ENCODE measurements at regions not wholly inside any gene's neighbourhood (a gene's known extent, or its start where the extent isn't known, plus 50 kb on each side); places are given as distances from the start of the nearest gene placed in this dataset.
"Not testable (repeated sequence)": the region's sequence is repeated elsewhere in the genome, so short reads cannot be mapped to it uniquely, and the experiment has no call there.

DNA sequence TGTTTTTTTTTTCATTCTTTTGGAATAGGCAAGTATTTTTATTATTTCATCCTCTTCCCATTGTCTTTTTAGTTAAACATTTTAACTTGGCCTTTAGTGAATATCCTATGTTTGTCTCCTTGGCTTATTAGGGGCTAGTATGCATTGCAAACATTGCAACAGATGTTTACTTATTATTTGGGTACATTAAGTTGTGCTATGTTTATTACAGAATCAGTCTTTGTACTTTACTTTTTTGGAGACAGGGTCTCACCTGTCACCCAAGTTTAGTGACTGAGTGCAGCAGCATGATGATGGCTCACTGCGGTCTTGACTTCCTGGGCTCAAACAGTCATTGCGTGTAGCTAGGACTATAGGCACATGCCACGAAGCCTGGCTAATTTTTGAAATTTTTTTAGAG lies 51.1 kb upstream of the NUDT6 start:
- DNase-seq = no peak

DNA sequence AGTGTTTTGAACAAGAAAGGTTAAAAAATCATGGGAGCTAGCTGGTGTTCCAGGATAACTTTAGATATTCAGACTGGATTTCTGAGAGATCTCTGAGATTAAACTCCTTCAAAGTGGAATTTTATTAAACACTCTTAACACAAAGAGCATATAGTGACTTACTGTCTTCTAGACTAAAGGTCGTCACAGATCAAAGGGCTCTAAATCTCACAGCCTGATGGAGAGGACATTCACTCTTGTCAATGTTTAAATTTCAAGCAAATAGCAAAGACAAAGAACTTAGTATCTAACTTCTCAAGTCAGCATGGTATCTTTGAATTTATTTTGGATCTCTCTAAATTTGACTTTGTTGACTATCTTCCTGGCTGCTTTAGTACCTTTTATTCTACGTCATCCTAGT lies 53.7 kb upstream of the NUDT6 start:
- DNase-seq = no peak

DNA sequence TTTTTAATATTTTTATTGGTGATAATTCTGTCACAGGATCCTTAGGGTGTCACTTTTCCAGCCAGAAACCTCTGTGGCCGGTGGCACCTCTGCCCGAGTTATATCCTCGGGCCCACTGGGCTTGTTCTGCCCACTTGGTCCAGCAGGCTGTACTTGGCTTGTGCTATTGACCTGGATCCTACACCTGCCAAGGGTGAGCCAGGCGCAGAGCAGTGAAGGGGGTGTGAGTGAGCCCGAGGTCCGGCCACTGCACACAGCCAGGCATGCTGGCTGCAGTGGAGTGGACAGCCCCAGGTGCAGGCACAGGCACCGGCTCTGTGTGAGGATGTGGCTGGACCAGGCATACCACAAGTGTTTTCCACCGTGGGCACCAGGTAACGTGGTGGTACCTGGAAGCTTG lies 54.7 kb upstream of the NUDT6 start:
- no peak for DNase-seq

DNA sequence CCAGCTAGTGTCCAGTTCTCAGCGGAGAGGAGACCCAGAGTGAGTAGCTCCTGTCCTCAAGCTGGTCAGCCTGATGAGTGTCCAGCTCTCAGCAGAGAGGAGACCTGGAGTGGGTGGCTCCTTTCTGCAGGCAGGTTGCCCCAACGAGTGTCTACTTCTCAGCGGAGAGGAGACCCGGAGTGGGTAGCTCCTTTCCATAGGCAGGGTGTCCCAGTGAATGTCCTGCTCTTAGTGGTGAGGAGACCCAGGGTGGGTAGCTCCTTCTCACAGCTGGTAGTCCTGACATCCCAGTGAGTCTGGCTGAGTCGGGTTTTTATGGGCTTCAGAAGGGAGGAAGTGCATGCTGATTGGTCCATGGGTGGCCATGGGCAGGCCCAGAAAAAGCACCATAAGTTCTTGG lies 55.7 kb upstream of the NUDT6 start:
- DNase-seq = no peak

DNA sequence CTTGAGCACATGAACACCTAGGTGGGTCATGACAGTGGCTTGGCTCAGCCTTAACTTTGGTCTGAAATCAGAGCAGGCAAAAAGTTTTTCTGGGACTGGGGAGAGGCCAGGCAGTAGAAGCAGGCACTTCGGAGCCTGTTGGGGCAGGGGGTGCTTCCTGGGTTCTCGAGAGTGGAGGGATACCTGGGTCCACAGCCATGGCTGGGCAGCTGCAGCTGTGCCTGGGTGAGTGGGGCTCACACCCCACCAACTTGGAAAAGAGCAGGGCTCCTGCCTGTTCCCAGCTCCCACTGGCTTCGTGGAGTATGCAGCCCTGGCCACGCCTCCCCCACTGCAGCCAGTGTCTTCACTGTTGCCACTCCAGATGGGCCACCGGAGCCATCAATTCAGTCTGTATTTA lies 56.4 kb upstream of the NUDT6 start:
- no peak for DNase-seq

DNA sequence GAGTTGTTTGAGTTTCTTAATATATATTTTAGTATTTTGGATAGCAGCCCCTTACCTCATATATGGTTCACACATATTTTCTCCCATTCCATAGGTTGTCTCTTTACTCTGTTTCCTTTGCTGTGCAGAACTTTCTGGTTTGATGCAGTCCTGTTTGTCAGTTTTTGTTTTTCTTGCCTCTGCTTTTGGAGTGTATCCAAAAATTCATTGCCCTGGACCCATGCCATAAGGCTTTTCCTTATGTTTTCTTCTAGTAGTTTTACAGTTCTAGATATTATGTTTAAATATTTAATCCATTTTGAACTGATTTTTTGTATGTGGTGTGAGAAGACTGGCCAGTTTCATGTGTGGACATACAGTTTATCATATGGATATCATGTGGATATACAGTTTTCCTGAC lies 58.5 kb upstream of the NUDT6 start:
- no peak for DNase-seq

DNA sequence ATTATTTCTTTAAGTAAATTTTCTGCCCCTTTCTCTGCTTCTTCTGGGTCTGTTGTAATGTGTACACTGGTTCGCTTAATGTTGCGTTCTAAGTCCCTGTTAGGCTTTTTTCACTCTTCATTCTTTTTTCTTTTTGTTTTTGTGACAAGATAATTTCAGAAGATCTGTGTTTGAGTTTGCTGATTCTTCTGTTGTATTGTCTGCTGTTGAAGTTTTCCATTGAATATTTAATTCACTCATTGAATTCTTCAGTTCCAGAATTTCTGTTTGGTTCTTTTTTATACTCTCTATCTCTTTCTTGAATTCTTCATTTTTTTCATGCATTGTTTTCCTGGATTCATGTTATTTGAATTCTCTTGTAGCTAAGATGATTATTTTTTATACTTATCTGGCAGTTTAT lies 66.3 kb upstream of the NUDT6 start:
- no peak for DNase-seq

DNA sequence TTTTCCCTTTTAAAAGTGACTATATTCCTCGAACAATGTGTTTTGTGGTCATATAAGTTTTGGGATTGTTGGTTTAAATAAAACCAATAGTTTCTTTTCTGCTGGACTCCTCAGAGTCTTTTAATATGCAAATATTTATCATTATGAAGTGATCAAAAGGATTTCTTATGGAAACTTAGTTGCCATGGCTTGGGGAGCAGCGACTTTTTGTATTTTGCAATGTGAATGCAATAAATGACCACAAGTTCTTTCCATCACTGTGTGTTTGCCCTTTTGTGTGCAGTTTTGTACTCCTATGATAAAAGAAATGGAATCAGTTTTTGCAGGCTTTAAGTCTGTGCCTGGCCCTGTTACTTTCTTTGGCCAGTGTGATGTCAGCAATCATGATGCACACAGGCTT lies 68.5 kb upstream of the NUDT6 start:
- DNase-seq = no peak

DNA sequence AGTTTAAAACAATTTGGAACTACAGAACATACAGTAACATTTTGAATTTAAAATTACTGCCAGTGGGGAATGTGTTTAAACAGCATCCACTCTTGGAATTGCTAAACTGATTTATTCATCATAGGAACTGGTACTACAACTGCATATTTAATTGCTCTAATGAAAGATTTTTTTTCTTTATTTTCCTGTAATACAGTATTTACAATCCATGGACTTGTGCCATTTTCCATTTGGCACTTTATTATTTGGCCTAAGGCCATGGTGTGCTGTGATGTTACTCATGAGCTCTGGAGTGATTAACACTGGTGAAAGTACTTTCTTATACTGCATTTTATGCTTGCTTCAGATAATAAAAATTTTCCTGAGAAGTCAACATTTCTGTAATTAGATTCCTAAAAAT lies 69.7 kb upstream of the NUDT6 start:
- no peak for DNase-seq

DNA sequence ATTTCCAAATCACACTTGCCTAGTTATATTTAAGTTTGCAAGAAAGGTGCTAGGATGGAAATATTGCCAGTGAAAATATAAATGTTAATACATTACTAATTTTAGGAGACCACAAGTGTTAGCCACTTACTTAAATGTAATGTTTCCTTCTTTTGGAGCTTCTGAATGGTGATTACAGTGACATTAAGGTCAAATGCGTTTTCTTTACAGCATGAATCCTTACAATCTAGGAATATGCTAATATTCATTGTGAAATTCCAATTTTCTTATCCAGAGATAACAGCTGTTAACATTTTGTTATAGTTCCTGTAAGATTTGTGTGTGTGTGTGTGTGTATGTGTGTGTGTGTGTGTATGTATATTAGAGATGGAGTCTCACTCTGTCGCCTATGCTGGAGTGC lies 70.2 kb upstream of the NUDT6 start:
- no peak for DNase-seq

DNA sequence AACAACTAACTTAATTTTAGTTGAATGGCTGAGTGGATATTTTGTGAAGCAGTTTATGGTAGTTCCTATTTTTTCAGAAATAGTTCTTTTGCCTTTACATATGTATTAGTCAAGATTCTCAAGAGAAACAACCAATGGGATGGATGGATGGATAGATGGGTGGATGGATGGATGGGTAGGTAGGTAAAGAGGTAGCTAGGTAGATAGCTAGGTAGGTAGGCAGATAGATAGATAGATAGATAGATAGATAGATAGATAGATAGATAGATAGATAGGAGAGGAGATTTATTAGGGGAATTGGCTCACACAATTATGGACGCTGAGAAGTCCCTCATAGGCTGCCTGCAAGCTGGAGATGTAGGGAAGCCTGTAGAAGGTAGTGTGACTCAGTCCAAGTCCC lies 74.0 kb upstream of the NUDT6 start:
- DNase-seq = no peak

DNA sequence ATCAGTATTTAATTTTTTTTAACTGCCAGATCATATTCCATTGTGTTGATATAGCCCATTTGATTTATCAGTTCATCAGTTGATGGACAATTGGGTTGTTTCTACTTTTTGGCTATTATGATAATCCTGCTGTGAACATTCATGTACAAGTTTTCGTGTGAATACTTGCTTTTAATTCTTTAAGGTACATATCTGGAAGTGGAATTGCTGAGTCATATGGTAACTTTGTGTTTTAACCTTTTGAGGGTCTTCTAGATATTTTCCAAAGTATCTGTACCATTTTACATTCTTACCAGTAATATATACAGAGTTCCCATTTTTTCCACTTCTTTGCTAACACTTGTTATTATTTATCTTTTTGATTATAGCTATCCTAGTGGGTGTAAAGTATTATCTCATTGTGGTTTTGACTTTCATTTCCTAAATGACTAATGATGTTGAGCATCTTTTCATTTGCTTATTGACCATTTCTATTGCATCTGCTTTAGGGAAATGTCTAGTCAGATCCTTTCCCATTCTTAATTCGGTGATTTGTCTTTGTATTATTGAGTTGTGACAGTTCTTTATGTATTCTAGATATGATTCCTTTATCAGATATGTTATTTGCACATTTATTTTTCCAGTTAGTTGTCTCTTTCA lies 75.2 kb upstream of the NUDT6 start:
- no peak for DNase-seq

DNA sequence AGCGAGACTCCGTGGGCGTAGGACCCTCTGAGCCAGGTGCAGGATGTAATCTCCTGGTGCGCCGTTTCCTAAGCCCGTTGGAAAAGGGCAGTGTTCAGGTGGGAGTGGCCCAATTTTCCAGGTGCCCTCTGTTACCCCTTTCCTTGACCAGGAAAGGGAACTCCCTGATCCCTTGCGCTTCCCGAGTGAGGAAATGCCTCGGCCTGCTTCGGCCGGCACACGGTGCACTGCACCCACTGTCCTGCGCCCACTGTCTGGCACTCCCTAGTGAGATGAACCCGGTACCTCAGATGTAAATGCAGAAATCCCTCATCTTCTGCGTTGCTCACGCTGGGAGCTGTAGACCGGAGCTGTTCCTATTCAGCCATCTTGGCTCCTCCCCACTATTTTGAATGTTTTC lies 81.7 kb upstream of the NUDT6 start:
- not testable (repeated sequence) for DNase-seq

DNA sequence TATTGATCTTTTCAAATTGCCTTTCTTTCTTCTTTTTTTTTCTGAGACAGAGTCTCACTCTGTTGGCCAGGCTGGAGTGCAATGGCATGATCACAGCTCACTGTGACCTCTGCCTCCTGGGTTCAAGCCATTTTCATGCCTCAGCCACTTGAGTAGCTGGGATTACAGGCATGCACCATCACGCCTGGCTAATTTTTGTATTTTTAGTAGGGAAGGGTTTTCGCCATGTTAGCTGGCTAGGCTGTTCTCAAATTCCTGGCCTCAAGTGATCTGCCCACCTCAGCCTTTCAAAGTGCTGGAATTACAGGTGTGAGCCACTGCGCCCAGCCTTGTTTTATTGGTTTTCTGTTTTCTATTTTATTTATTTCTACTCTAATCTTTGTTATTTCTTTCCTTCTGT lies 82.7 kb upstream of the NUDT6 start:
- not testable (repeated sequence) for DNase-seq

DNA sequence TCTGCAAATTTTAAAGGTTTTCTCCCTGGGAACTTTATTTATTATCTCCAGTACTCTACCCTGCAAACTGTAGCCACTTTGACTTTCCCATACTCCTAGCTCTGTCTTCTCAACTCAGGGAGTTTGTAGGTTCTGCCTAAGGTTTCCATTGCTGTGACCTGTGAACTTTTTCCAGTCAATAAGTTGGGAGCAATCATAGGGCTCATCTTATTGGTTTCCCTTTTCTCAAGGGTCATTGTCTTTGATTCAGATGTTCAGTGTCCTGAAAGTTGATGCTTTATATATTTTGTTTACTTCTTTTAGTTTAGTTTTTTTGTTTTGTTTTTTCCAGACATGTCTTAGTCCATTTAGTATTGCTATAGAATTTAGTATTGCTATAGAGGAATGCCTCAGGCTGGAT lies 85.3 kb upstream of the NUDT6 start:
- no peak for DNase-seq

DNA sequence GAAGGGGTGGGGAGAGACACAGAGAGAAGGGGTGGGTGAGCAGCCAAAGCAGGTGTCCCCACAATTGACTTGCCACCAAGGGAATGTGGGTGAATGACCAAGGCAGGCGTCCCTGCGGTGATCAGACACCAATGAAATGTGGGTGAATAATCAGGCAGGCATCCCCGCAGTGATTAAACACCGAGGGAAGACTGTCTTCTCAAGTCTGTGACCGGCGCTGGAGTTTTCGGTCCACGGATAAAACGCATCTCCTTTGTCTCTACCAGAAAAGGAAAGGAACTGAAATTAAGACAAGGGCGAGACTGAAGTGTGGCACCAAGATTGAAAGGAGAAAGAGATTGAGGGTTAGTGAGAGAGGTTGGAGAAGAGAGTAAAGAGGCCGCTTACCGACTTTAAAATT lies 90.0 kb upstream of the NUDT6 start:
- DNase-seq = not testable (repeated sequence)

DNA sequence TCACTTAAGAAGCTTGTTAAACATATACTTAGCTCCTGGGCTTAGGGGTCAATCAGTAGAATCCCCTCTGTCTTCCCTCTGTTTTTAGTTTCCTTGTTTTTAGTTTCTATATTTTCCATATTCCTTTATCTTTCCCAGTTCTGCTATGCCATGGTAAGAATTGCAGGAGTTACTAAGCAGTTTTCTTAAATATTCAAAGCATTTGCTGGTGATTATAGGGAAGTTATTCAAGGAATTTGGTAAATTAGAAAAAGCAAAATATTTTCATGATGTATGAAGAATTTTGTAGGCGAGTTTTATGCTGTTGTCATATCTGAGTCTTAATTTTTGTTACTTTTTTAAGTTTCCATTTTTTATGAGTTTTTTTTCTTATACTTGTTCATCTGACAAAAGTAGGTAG lies 91.6 kb upstream of the NUDT6 start:
- DNase-seq = no peak

DNA sequence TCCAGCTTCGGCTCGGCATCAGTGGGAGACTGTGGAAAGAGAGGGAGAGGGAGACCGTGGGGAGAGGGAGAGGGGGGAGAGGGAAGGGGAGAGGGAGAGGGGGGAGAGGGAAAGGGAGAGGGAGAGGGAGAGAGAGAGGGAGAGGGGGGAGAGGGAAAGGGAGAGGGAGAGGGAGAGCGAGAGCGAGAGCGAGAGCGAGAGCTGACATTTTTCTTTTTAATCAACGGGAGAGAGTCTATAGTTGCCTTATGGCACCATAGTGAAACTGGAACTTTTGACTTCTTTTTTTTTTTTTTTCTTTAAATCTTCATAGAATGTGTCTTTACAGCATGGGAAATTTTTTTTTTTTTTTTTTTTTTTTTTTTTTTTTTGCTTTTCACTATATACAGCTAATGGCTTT lies 94.7 kb upstream of the NUDT6 start:
- DNase-seq = no peak

DNA sequence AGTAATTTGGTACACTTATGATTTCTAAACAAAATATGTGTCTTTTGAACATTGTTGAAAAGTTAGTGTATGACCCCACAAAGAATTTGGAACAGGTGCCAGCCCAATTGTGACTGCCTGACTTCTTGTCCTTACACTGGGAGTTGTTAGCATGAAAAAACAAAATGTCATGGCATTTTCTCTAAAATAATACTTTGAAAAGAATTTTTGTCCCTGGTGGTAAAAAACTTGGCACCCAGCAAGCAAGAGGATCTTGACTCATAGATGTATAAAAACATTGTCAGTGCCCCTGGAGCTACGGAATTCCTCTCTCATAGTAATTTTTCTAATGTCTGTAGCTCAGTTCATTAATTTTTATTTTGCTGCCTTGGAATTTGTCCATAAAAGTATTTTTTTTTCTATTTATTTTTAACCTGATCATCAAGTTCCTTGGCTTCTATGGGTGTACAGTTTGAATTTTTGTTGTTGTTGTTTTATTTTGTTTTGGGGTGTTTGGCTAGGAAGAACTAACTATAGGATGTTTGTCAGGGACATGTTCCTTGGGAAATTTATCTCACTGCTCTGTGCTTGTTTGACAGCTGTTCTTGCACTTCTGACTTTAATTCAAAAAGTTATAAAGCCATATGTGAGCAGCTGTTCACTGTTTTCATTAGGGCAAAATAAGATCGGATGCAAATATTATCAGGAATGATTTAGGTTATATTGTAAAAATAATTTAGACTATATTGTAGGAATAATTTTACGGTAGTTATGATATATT lies 95.4 kb upstream of the NUDT6 start:
- DNase-seq = no peak

DNA sequence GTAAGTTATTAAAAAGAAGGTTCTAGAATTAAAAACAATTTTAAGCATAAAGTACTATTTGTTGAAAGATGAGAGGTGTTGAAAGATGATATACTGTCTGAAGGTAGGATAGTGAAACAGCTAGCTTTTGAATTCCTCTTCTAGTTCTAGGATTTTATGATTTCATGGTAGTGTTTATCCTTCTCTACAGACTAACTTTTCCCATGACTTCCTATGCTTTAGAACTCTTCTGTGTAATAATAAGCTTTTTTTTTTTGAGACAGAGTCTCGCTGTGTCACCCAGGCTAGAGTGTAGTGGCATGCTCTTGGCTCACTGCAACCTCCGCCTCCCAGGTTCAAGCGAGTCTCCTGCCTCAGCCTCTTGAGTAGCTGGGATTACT lies 96.0 kb upstream of the NUDT6 start:
- no peak for DNase-seq

DNA sequence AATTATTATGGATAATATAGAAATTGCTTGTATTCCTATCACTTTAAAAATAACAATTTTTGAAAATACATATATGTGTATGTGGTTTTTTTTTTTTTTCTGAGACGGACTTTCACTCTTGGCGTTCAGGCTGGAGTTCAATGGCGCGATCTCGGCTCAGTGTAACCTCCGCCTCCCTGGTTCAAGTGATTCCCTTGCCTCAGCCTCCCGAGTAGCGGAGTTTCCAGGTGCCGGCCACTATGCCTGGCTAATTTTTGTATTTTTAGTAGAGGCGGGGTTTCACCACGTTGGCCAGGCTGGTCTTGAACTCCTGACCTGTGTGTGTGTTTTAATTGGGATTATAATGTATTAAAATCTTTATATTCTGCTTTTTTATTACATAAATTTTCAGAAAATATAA lies 97.9 kb upstream of the NUDT6 start:
- DNase-seq = no peak

DNA sequence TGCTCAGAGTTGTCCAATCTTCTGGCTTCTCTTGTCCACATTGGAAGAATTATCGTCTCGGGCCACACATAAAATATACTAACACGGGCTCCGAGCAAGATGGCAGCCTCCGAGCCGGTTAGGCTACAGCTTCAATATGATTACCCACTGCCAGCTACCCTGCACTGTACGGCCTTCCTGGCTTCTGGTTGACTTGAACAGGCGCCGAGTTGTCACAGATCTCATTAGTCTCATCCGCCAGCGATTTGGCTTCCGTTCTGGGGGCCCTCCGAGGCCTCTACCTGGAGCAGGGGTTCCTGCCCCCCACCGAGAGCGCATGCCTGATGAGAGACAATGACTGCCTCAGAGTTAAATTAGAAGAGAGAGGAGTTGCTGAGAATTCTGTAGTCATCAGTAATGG lies 101.2 kb upstream of the NUDT6 start:
- no peak for DNase-seq

DNA sequence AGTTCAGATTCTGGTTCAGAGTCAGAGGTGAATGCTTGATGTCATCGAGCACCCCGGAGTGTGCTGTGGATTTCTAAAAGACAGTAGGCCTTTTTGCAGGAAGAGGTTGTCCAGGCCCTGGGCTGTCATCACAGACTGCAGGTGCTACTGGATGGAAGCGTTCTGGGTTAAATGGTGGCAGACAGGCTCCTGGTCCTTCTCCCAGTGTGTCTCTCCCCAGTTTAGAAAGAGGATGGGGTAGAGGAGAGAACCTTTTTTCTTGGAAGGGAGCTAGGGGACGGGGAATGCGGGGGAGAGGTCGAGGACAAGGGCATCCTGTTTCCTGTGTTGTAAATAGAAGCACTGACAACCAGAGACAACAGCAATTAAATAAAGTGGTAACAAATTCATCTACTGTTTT lies 102.3 kb upstream of the NUDT6 start:
- DNase-seq = no peak

DNA sequence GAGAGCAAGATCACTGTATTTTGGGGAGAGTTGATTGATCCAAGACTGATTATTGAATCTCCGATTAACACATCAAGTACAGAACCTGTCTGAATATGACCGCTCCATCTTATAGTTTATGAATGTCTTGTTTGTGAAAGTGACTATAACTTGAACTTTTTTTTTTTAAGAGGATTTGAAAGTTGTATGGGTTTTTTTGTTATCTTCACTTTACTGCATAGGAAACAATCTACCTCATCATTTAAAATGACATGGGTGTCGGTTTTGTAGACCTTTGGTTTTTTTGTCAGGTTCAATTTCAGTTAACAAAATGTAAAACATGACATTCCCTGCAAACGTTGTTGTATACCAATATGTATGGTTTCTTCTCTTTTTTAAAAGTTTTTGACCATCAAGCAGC lies 103.0 kb upstream of the NUDT6 start:
- DNase-seq = no peak

DNA sequence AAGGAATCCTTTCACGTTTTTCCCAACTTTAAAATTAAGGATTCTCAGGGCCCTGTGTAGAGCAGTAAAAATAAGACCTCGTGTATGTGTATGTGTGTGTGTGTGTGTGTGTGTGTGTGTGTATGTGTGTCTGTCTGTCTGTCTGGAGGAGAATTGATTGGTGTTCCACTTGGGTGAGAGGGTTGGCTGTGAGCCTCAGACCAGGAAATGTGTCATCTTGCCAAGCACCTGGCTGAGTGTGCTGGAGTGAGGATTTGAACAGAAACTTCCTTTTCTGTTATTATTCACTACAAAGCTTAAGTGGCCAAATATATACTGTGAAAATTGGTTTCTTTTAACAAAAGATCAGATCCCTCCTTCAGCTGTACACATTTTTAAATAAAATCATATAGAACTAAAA lies 103.6 kb upstream of the NUDT6 start:
- DNase-seq = not testable (repeated sequence)
